SK-N-MC (cell line): ENCODE measurements at regions not wholly inside any gene's neighbourhood (a gene's known extent, or its start where the extent isn't known, plus 50 kb on each side); places are given as distances from the start of the nearest gene placed in this dataset.

Experiments
- DNase-seq: peaks from one replicate; pipeline ENCODE4 v3.0.0-alpha.2; 2011; ENCODE audit warnings: low read depth, low spot score
- H3K27ac ChIP-seq: fragments of 200-600 bp; sonication (generic); 2 replicates; pipeline ENCODE4 v1.5.1; 2016; ENCODE audit warnings: mixed run types
- H3K36me3 ChIP-seq: fragments of 200-600 bp; sonication (generic); 2 replicates; pipeline ENCODE4 v1.6.1; 2017; ENCODE audit warnings: antibody characterized with exemption, low read length, mixed read lengths; ENCODE audit not compliant: insufficient read depth
- H3K4me3 ChIP-seq: fragments of 200-600 bp; sonication (generic); 2 replicates; pipeline ENCODE4 v1.5.1; 2016
- H3K9ac ChIP-seq: fragments of 200-600 bp; sonication (generic); 2 replicates; pipeline ENCODE4 v1.8.0; 2017; ENCODE audit warnings: mixed run types, mixed read lengths; ENCODE audit not compliant: insufficient read length
- H3K9me3 ChIP-seq: fragments of 200-600 bp; sonication (generic); 2 replicates; pipeline ENCODE4 v1.6.1; 2017; ENCODE audit warnings: low read depth, mild to moderate bottlenecking, antibody characterized with exemption, low read length, moderate library complexity, mixed read lengths
- EZH2 ChIP-seq: fragments of 200-600 bp; sonication (generic); IDR thresholded peaks from one replicate; pipeline ENCODE4 v1.6.1; 2017; ENCODE audit warnings: antibody characterized with exemption
- FOXP2 ChIP-seq: optimal IDR thresholded peaks from 2 replicates; pipeline ENCODE3; 2011; ENCODE audit warnings: mild to moderate bottlenecking, moderate library complexity; ENCODE audit not compliant: insufficient read depth; ENCODE audit errors: extremely low read length, control extremely low read depth
- POLR2AphosphoS5 ChIP-seq: IDR thresholded peaks from 2 replicates; pipeline ENCODE4 v1.6.1; 2012; ENCODE audit warnings: mild to moderate bottlenecking, low read depth, low read length, borderline replicate concordance

- no peak overlapping the region for H3K4me3 ChIP-seq
- DNase-seq, result no peak
- H3K9ac ChIP-seq, result no peak overlapping the region
- no peak for TF ChIP-seq FOXP2
- no peak for TF ChIP-seq POLR2AphosphoS5
- TF ChIP-seq EZH2, result no peak
- no peaks in the 10 kb centered on the region for H3K36me3 ChIP-seq
- H3K9me3 ChIP-seq, result no peaks in the 10 kb centered on the region
- H3K27ac ChIP-seq, result no peak overlapping the region
Observed at GRCh38 chr15:99921101-99921500, 187.9 kb upstream of the LYSMD4 start.

- H3K9ac ChIP-seq, result no peak overlapping the region
- TF ChIP-seq POLR2AphosphoS5 (no peak), EZH2 (no peak), FOXP2 (no peak)
- no peaks in the 10 kb centered on the region for H3K9me3 ChIP-seq
- DNase-seq, result no peak
- no peak overlapping the region for H3K27ac ChIP-seq
- H3K36me3 ChIP-seq, result no peaks in the 10 kb centered on the region
- H3K4me3 ChIP-seq, result no peak overlapping the region
Observed at GRCh38 chr15:99918072-99918471, 184.8 kb upstream of the LYSMD4 start.

- no peak for DNase-seq
- Histone ChIP-seq H3K27ac (no peak overlapping the region), H3K4me3 (no peak overlapping the region), H3K36me3 (no peaks in the 10 kb centered on the region), H3K9me3 (no peaks in the 10 kb centered on the region), H3K9ac (no peak overlapping the region)
- TF ChIP-seq EZH2 (no peak), FOXP2 (no peak), POLR2AphosphoS5 (no peak)
Observed at GRCh38 chr15:99917252-99917651, 184.0 kb upstream of the LYSMD4 start.

- Histone ChIP-seq H3K4me3 (peak overlapping the region; percentile 34; the same call in 1 of the 2 replicates), H3K9me3 (no peaks in the 10 kb centered on the region), H3K36me3 (no peaks in the 10 kb centered on the region), H3K9ac (no peak overlapping the region), H3K27ac (no peak overlapping the region)
- TF ChIP-seq FOXP2, result no peak
- TF ChIP-seq POLR2AphosphoS5, result no peak
- no peak for TF ChIP-seq EZH2
- DNase-seq, result no peak
Observed at GRCh38 chr15:99916668-99917223, 183.5 kb upstream of the LYSMD4 start.

- H3K27ac ChIP-seq, result no peak overlapping the region
- H3K4me3 ChIP-seq, result no peak overlapping the region
Observed at GRCh38 chr15:99914723-99915122, 181.5 kb upstream of the LYSMD4 start.

GRCh38 chr15:99911816-99912215 lies 178.6 kb upstream of the LYSMD4 start:
- peak; percentile 64 for DNase-seq
- Histone ChIP-seq H3K9ac (no peak overlapping the region), H3K27ac (no peak overlapping the region), H3K9me3 (no peaks in the 10 kb centered on the region), H3K36me3 (no peaks in the 10 kb centered on the region), H3K4me3 (peak overlapping the region; percentile 48)
- TF ChIP-seq POLR2AphosphoS5 (peak; percentile 44; the same call in 1 of the 2 replicates), FOXP2 (no peak), EZH2 (no peak)

More at GRCh38 chr15:99914723-99915122, 181.5 kb upstream of the LYSMD4 start:
- TF ChIP-seq EZH2, result no peak
- H3K36me3 ChIP-seq, result no peaks in the 10 kb centered on the region
- H3K9me3 ChIP-seq, result no peaks in the 10 kb centered on the region
- DNase-seq, result no peak
- H3K9ac ChIP-seq, result no peak overlapping the region

- no peak for DNase-seq
- no peaks in the 10 kb centered on the region for H3K9me3 ChIP-seq
- H3K9ac ChIP-seq, result no peak overlapping the region
- no peak overlapping the region for H3K27ac ChIP-seq
- H3K36me3 ChIP-seq, result no peaks in the 10 kb centered on the region
- TF ChIP-seq FOXP2 (no peak), EZH2 (no peak), POLR2AphosphoS5 (no peak)
- H3K4me3 ChIP-seq, result no peak overlapping the region
Observed at GRCh38 chr15:99909592-99910295, 176.5 kb upstream of the LYSMD4 start.

GRCh38 chr15:99907698-99908097 lies 174.5 kb upstream of the LYSMD4 start:
- Histone ChIP-seq H3K36me3 (no peaks in the 10 kb centered on the region), H3K9me3 (no peaks in the 10 kb centered on the region), H3K4me3 (no peak overlapping the region), H3K27ac (no peak overlapping the region), H3K9ac (no peak overlapping the region)
- no peak for DNase-seq
- TF ChIP-seq FOXP2, result no peak
- TF ChIP-seq POLR2AphosphoS5, result no peak
- TF ChIP-seq EZH2, result no peak

GRCh38 chr15:99906793-99907192 lies 173.6 kb upstream of the LYSMD4 start:
- Histone ChIP-seq H3K27ac (no peak overlapping the region), H3K9me3 (no peaks in the 10 kb centered on the region), H3K36me3 (no peaks in the 10 kb centered on the region), H3K9ac (no peak overlapping the region), H3K4me3 (no peak overlapping the region)
- TF ChIP-seq EZH2 (no peak), FOXP2 (no peak), POLR2AphosphoS5 (no peak)
- no peak for DNase-seq
